H1 (cell line): ENCODE measurements at regions not wholly inside any gene's neighbourhood (a gene's known extent, or its start where the extent isn't known, plus 50 kb on each side); places are given as distances from the start of the nearest gene placed in this dataset.

Source experiments
- CTCF ChIA-PET: fragments of 300-600 bp; sonication (Branson Sonifier 250); formaldehyde crosslinking; loops from one replicate; lab custom pipeline; 2021; ENCODE audit not compliant: partially characterized antibody; lab: Charles Lee
- POLR2A ChIA-PET: fragments of 300-600 bp; sonication (Branson Sonifier 250); formaldehyde crosslinking; loops from one replicate; lab custom pipeline; 2021; ENCODE audit warnings: inconsistent platforms; ENCODE audit not compliant: partially characterized antibody; lab: Charles Lee
- DNase-seq, 2 experiments: peaks; one replicate each; pipeline versions ENCODE4 v3.0.0 to v3.0.0-alpha.2; 2010 to 2022; ENCODE audit warnings: low spot score in 2 of 2, low read depth in 1 of 2, mixed read lengths in 1 of 2
- FAIRE-seq: peaks from 2 replicates; lab custom pipeline; 2011; peaks lifted over from hg19 to GRCh38; lab: Jason Lieb, UNC
- H2AFZ ChIP-seq: 2 replicates; pipeline ENCODE4 v1.8.1; 2012; ENCODE audit warnings: low read length, inconsistent platforms
- H2AK5ac ChIP-seq: 2 replicates; pipeline ENCODE4 v1.6.1; 2013; ENCODE audit warnings: low read depth, low read length
- H2BK120ac ChIP-seq: replicated peaks from 2 replicates; pipeline ENCODE3; 2013; ENCODE audit warnings: low read depth, low read length, inconsistent platforms
- H2BK12ac ChIP-seq: 2 replicates; pipeline ENCODE4 v1.6.1; 2013; ENCODE audit warnings: low read depth, low read length
- H2BK15ac ChIP-seq: 2 replicates; pipeline ENCODE4 v1.6.1; 2013; ENCODE audit warnings: low read length
- H2BK20ac ChIP-seq: 2 replicates; pipeline ENCODE4 v1.6.1; 2013; ENCODE audit warnings: low read length
- H2BK5ac ChIP-seq: 2 replicates; pipeline ENCODE4 v1.6.1; 2013; ENCODE audit warnings: low read depth, low read length
- H3K14ac ChIP-seq: 2 replicates; pipeline ENCODE4 v1.6.1; 2013; ENCODE audit warnings: inconsistent platforms; ENCODE audit not compliant: insufficient read length
- H3K18ac ChIP-seq: 2 replicates; pipeline ENCODE4 v1.6.1; 2013; ENCODE audit warnings: low read length; ENCODE audit errors: extremely low read depth
- H3K23ac ChIP-seq: 2 replicates; pipeline ENCODE4 v1.6.1; 2013; ENCODE audit warnings: inconsistent platforms; ENCODE audit not compliant: insufficient read length
- H3K23me2 ChIP-seq: 2 replicates; pipeline ENCODE4 v1.6.1; 2013; ENCODE audit warnings: low read depth, low read length
- H3K27ac ChIP-seq: 2 replicates; pipeline ENCODE4 v1.6.1; 2011; ENCODE audit warnings: low read depth, low read length, inconsistent platforms
- H3K27me3 ChIP-seq, 4 experiments: replicated peaks in 1 of 4; 1 replicate in 1 of 4; 2 replicates in 3 of 4; pipeline versions ENCODE4 v1.6.1 to v1.8.1; 2011 to 2013; ENCODE audit warnings: low read length in 3 of 4, mild to moderate bottlenecking in 3 of 4, inconsistent platforms in 2 of 4, mixed read lengths in 2 of 4, moderate library complexity in 1 of 4; ENCODE audit not compliant: control insufficient read depth in 3 of 4, insufficient read depth in 3 of 4; ENCODE audit errors: extremely low read depth in 1 of 4
- H3K36me3 ChIP-seq, 4 experiments: 2 replicates each; pipeline versions ENCODE4 v1.6.1 to v1.8.1; 2011 to 2013; ENCODE audit warnings: mild to moderate bottlenecking in 4 of 4, low read length in 3 of 4, moderate library complexity in 2 of 4, control low read depth in 1 of 4, inconsistent platforms in 1 of 4; ENCODE audit not compliant: insufficient read depth in 4 of 4, control insufficient read depth in 2 of 4
- H3K4ac ChIP-seq: replicated peaks from 2 replicates; pipeline ENCODE3; 2013; ENCODE audit warnings: low read length, low read depth, mixed read lengths, inconsistent platforms; ENCODE audit not compliant: insufficient read length
- H3K4me1 ChIP-seq, 4 experiments: replicated peaks in 1 of 4; 1 replicate in 1 of 4; 2 replicates in 3 of 4; pipeline versions ENCODE4 v1.6.1 to v1.8.1; 2011 to 2013; ENCODE audit warnings: low read length in 3 of 4, inconsistent platforms in 2 of 4, mixed read lengths in 1 of 4; ENCODE audit not compliant: insufficient read depth in 4 of 4, control insufficient read depth in 3 of 4
- H3K4me2 ChIP-seq, 2 experiments: 2 replicates each; pipeline versions ENCODE4 v1.6.1 to v1.8.1; 2011 to 2013; ENCODE audit warnings: low read depth in 2 of 2, low read length in 2 of 2, control low read depth in 1 of 2, inconsistent platforms in 1 of 2, mild to moderate bottlenecking in 1 of 2; ENCODE audit not compliant: insufficient read depth in 1 of 2
- H3K4me3 ChIP-seq, 4 experiments: fragments of 200-600, 300-600 bp in 1 of 4; sonication (generic), shearing (Covaris generic), sonication (Bioruptor Twin) in 1 of 4; 2 replicates each; pipeline versions ENCODE4 v1.5.1 to v1.8.1; 2011 to 2016; ENCODE audit warnings: low read length in 4 of 4, low read depth in 3 of 4, control low read depth in 2 of 4, inconsistent platforms in 2 of 4, mild to moderate bottlenecking in 2 of 4, mixed read lengths in 1 of 4, moderate library complexity in 1 of 4; ENCODE audit not compliant: insufficient read depth in 2 of 4; ENCODE audit errors: extremely low read depth in 1 of 4
- H3K56ac ChIP-seq: replicated peaks from 2 replicates; pipeline ENCODE3; 2013; ENCODE audit warnings: low read depth, mild to moderate bottlenecking, mixed read lengths, low read length, inconsistent platforms; ENCODE audit not compliant: insufficient read length
- H3K79me1 ChIP-seq: 2 replicates; pipeline ENCODE4 v1.6.1; 2013; ENCODE audit warnings: low read depth, low read length, control low read depth
- H3K79me2 ChIP-seq, 2 experiments: 2 replicates each; pipeline versions ENCODE4 v1.6.1 to v1.8.1; 2012 to 2013; ENCODE audit warnings: low read length in 2 of 2, mild to moderate bottlenecking in 2 of 2, inconsistent platforms in 1 of 2; ENCODE audit not compliant: insufficient read depth in 2 of 2, control insufficient read depth in 1 of 2
- H3K9ac ChIP-seq, 4 experiments: replicated peaks in 1 of 4; 1 replicate in 1 of 4; 2 replicates in 3 of 4; pipeline versions ENCODE4 v1.6.1 to v1.8.1; 2011 to 2013; ENCODE audit warnings: low read depth in 3 of 4, low read length in 3 of 4, control low read depth in 2 of 4, mild to moderate bottlenecking in 2 of 4, moderate library complexity in 2 of 4, inconsistent platforms in 1 of 4; ENCODE audit errors: extremely low read depth in 1 of 4
- H3K9me3 ChIP-seq, 2 experiments: 2 replicates each; pipeline versions ENCODE4 v1.6.1 to v1.8.1; 2012 to 2013; ENCODE audit warnings: mild to moderate bottlenecking in 2 of 2, moderate library complexity in 2 of 2, control low read depth in 1 of 2, inconsistent platforms in 1 of 2, low read depth in 1 of 2, low read length in 1 of 2, mixed read lengths in 1 of 2; ENCODE audit not compliant: insufficient read depth in 2 of 2
- H4K20me1 ChIP-seq, 2 experiments: replicated peaks in 1 of 2; 2 replicates each; pipeline versions ENCODE3 to v1.8.1; 2011 to 2013; ENCODE audit warnings: inconsistent platforms in 2 of 2, low read length in 2 of 2, mild to moderate bottlenecking in 1 of 2; ENCODE audit not compliant: insufficient read depth in 2 of 2, control insufficient read depth in 1 of 2
- H4K5ac ChIP-seq: 2 replicates; pipeline ENCODE4 v1.6.1; 2013; ENCODE audit warnings: low read length, low read depth, mixed read lengths, inconsistent platforms; ENCODE audit not compliant: insufficient read length
- H4K8ac ChIP-seq: 2 replicates; pipeline ENCODE4 v1.8.0; 2013; ENCODE audit warnings: mild to moderate bottlenecking, moderate library complexity, low read length, inconsistent platforms; ENCODE audit not compliant: insufficient read depth; ENCODE audit errors: extremely low read depth
- H4K91ac ChIP-seq: replicated peaks from 2 replicates; pipeline ENCODE3; 2013; ENCODE audit warnings: low read length, mixed read lengths, inconsistent platforms; ENCODE audit not compliant: insufficient read length
- ASH2L ChIP-seq: fragments of 200-600, 300-600 bp; sonication (generic); IDR thresholded peaks from one replicate; pipeline ENCODE4 v1.7.1; 2017; ENCODE audit warnings: low read length
- ATF3 ChIP-seq: IDR thresholded peaks from 2 replicates; pipeline ENCODE4 v1.6.1; 2011; ENCODE audit warnings: low read depth, mild to moderate bottlenecking, low read length; ENCODE audit not compliant: insufficient read depth
- CBX8 ChIP-seq: fragments of 300-800, 300-1000 bp; sonication (generic); IDR thresholded peaks from 2 replicates; pipeline ENCODE4 v1.7.1; 2016; ENCODE audit warnings: low read depth, low read length, borderline replicate concordance
- CHD2 ChIP-seq: IDR thresholded peaks from 2 replicates; pipeline ENCODE4 v1.6.1; 2012; ENCODE audit warnings: low read length, improper control_type of control experiment
- NANOG ChIP-seq: IDR thresholded peaks from 2 replicates; pipeline ENCODE4 v1.6.1; 2011; ENCODE audit warnings: low read length, low read depth, mild to moderate bottlenecking, inconsistent platforms; ENCODE audit not compliant: insufficient read depth, poor library complexity, severe bottlenecking
- SUZ12 ChIP-seq: fragments of 200-600 bp; sonication (generic); IDR thresholded peaks from 2 replicates; pipeline ENCODE4 v1.6.1; 2012; ENCODE audit warnings: mild to moderate bottlenecking, inconsistent platforms, low read length, moderate library complexity, mixed read lengths
- USF2 ChIP-seq: IDR thresholded peaks from 2 replicates; pipeline ENCODE4 v1.6.1; 2011; ENCODE audit warnings: low read length, improper control_type of control experiment
- WGBS, 2 experiments: shearing (Covaris generic) in 1 of 2; methylation state at CpG; one replicate each; pipeline versions ENCODE4 v1.1.6 to v1.1.7; 2013 to 2015; ENCODE audit warnings: low lambda C conversion rate in 2 of 2, mixed read lengths in 2 of 2, inconsistent platforms in 1 of 2, low coverage in 1 of 2, missing lambda C conversion rate in 1 of 2; ENCODE audit not compliant: insufficient replicate concordance in 2 of 2, insufficient coverage in 1 of 2, insufficient read length in 1 of 2; ENCODE audit errors: extremely low coverage in 1 of 2, missing lambda C conversion rate in 1 of 2; 5-methylcytosine and 5-hydroxymethylcytosine counted together

- no peaks in the 10 kb centered on the region for H3K9me3 ChIP-seq
- no peak overlapping the region for H2BK15ac ChIP-seq
- no peak overlapping the region for H3K23ac ChIP-seq
- POLR2A ChIA-PET = no interaction called here
- no peaks in the 10 kb centered on the region for H3K79me1 ChIP-seq
- no peak overlapping the region for H3K18ac ChIP-seq
- H3K27me3 ChIP-seq = no peaks in the 10 kb centered on the region
- 89% methylated on average over 7 of the region's 7 CpGs; no CpG with 5 or more reads in 1 of the 2 experiments for WGBS, 2 experiments
- CTCF ChIA-PET = no interaction called here
- H4K8ac ChIP-seq = no peak overlapping the region
- H2BK120ac ChIP-seq = no peak overlapping the region
- H3K4me1 ChIP-seq = no peaks in the 10 kb centered on the region
- no peak for FAIRE-seq
- no peak overlapping the region for H3K9ac ChIP-seq
- no peak overlapping the region for H3K27ac ChIP-seq
- no peak overlapping the region for H3K4ac ChIP-seq
- no peak overlapping the region for H4K91ac ChIP-seq
- no peak overlapping the region for H2BK5ac ChIP-seq
- DNase-seq = no peak
- no peak overlapping the region for H4K5ac ChIP-seq
- TF ChIP-seq USF2 (no peak), ASH2L (no peak), CHD2 (no peak), SUZ12 (no peak), ATF3 (no peak), CBX8 (no peak), NANOG (no peak)
- TF ChIP-seq, all 59 proteins: peak for 0
- no peak overlapping the region for H2AK5ac ChIP-seq
- no peak overlapping the region for H2BK20ac ChIP-seq
- no peak overlapping the region for H3K4me2 ChIP-seq
- no peak overlapping the region for H3K14ac ChIP-seq
- no peak overlapping the region for H2AFZ ChIP-seq
- H3K56ac ChIP-seq = no peak overlapping the region
- H3K79me2 ChIP-seq = no peaks in the 10 kb centered on the region
- H2BK12ac ChIP-seq = no peak overlapping the region
- H3K36me3 ChIP-seq = no peaks in the 10 kb centered on the region
- no peaks in the 10 kb centered on the region for H4K20me1 ChIP-seq
- H3K4me3 ChIP-seq = no peak overlapping the region
- no peaks in the 10 kb centered on the region for H3K23me2 ChIP-seq
These were observed 520.4 kb upstream of the FLRT2 start for GRCh38 chr14:85009506-85009905.
